Skeletal muscle cell (primary cell): ENCODE measurements at regions not wholly inside any gene's neighbourhood (a gene's known extent, or its start where the extent isn't known, plus 50 kb on each side); places are given as distances from the start of the nearest gene placed in this dataset.
"Not testable (repeated sequence)": the region's sequence is repeated elsewhere in the genome, so short reads cannot be mapped to it uniquely, and the experiment has no call there.

ENCODE experiments used
- DNase-seq: peaks from one replicate; pipeline ENCODE4 v3.0.0-alpha.2; 2010; ENCODE audit warnings: low read depth
- H3K4me3 ChIP-seq: 2 replicates; pipeline ENCODE4 v1.5.1; 2011; ENCODE audit warnings: low read depth, mild to moderate bottlenecking, control low read depth, low read length, moderate library complexity

DNA sequence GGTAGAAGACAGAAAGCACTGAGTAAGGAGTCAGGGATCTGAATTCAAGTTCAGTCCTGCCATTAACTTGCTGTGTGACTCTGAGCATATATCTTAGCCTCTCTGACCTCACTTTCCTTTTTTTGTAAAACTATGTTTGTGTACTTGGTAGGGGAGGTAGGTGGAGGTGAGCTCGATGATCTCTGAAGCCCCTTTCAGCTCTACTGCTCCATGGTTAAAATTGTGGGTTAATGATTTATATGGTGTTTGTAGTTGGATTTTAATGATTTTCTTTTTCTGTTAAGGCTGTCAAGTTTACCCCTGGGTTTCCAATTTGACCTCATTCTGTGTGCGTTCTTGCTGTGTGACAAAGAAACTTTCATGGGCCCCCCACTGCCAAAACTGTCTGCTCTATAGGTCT, 124.1 kb downstream of the CD164 start:
- DNase-seq = no peak
- H3K4me3 ChIP-seq = no peak overlapping the region

DNA sequence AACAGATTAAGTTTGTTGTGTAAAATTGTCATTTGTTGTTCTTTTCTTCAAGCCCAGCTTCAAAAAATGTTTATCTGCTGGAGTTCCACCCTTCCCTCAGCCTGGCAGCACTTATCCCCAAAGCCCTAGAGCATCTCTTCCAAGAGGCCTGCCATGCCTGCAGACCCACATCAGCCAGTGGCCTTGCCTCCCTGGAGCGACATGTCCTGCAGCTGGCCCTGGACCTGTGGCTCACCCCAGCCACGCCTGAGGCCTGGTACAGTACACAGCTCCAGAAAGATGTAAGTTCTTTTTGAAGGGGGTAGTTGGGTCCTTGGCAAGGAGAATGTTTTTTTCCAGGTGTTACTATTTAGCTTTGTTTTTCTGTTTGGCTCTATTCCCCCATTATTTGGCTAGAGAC, 124.8 kb downstream of the CD164 start:
- no peak for DNase-seq
- H3K4me3 ChIP-seq = no peak overlapping the region

DNA sequence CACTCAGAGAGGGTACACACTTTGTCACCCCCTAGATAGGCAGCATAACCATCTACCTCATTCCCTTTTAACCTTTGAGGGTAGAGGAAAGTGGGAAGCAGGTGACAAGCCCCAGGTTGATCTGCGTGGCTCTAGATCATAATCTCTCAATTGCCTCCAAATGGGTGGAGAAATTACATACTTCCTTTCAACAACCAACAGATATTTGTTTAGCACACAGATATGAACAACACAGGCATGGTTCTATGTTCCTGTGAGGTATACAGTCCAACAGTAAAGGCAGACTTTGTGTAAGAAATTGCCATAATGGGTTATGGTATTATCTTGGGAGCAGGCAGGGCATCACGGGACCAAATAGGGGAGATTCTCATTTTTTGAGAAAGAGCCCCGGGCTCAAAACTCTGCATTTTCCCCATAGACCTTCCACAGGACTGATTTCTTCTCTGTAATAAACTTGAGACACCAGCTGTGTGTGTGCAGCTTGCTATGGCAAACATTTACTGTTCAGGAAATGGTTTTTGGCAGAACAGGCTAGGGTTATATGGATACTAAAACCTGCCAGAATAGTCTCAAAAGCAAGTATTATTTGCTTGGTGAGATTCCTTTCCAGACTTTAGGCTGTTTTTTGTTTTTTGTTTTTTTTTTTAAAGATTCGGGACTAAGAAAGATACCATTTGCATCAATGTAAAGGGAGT, 126.2 kb downstream of the CD164 start:
- DNase-seq = no peak
- H3K4me3 ChIP-seq = no peak overlapping the region

DNA sequence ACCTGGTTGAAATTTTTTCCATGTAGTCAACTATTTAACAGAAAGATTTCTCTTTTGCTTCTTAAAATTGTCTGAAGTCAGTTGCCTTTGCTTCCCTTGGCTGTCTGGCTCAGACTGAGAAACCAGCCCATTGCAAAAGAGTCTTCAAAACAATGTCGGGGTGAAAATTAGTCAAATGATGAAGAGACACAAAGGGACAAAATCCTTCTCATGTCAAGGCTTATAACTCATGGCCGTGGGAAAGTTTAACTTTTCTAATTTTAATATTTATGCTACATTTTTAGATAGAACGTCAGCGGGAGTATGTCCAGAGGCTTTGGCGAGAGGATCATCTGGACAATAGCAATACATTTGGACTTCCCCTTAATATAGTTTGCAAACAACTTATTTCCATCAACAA, 127.2 kb downstream of the CD164 start:
- no peak for DNase-seq

DNA sequence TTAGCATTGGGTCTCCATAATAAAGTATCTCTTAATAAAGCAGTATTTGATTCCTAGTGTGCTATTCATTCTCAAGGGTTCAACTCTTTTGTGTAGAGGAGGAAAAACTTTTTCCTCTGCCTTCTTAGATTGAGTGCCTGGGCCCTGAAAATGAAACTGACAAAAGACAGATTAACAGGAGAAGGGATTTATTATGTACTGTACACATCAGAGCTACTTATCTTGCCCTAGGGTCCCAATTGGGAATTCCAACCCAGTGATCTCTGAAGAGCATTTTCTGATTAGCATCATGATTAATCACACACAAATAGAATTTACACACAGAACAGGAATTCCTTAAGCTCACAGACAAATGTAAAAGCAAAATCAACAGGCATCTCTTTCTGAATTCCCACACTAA, 128.9 kb downstream of the CD164 start:
- H3K4me3 ChIP-seq = no peak overlapping the region
- no peak for DNase-seq

More for the DNA sequence above, 127.2 kb downstream of the CD164 start:
- H3K4me3 ChIP-seq = no peak overlapping the region

DNA sequence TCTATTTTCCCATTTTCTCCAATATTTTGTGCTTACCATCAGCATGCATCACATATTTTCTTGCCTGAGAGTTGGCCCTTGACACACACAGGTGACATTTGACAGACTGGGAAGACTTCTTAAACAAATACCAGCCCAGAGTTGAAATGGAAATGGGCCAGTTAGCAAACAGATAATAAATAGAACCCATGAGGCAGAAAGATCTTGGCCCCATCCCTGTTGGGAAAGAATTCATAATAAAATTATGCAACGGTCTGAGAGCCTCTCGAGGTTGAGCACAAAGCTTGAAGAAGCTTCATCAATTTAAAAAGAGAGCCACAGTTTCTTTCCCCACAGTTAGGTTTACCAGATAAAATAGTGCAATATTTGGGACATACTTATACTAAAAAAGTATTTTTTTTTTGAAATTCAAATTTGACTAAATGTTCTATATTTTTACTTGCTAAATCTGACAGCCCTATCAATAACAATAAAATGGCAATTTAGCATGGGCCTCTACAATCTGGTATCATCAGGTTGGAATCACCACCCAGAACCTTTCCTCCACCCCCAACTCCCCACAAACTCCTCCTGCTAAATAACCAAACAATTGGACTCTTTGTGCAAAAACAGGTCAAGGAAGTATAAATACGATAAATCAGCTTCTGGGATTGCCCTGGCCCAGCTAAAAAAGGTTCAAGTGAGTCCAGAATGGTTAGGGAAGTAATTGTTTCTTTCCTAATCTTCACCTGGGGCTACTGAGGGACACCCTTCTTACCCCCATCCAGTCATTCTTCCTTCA, 129.8 kb downstream of the CD164 start:
- DNase-seq = no peak
- H3K4me3 ChIP-seq = no peak overlapping the region

DNA sequence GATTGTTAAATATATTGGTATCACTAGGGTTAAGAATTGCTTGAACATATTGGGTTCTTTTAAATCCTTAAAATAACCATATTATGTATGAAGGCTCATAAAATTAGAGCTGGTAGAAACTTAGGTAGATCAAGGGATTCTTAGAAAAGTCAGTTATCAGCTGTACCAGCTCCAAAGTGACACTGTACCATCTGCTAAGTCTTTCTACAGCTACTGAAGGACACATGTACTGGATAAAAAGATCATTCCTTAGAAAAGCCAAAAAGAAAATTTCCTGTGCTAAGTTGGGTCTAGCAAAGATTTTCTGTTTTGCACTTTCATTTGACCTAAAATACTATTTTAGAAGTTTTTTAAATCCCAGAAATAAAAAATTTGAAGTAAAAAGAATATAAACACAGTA, 130.4 kb downstream of the CD164 start:
- DNase-seq = no peak
- no peak overlapping the region for H3K4me3 ChIP-seq

DNA sequence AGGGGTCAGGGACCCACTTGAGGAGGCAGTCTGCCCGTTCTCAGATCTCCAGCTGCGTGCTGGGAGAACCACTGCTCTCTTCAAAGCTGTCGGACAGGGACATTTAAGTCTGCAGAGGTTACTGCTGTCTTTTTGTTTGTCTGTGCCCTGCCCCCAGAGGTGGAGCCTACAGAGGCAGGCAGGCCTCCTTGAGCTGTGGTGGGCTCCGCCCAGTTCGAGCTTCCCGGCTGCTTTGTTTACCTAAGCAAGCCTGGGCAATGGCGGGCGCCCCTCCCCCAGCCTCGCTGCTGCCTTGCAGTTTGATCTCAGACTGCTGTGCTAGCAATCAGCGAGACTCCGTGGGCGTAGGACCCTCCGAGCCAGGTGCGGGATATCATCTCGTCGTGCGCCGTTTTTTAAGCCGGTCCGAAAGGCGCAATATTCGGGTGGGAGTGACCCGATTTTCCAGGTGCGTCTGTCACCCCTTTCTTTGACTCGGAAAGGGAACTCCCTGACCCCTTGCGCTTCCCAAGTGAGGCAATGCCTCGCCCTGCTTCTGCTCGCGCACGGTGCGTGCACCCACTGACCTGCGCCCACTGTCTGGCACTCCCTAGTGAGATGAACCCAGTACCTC, 131.6 kb downstream of the CD164 start:
- H3K4me3 ChIP-seq, DNase-seq: not testable (repeated sequence)

DNA sequence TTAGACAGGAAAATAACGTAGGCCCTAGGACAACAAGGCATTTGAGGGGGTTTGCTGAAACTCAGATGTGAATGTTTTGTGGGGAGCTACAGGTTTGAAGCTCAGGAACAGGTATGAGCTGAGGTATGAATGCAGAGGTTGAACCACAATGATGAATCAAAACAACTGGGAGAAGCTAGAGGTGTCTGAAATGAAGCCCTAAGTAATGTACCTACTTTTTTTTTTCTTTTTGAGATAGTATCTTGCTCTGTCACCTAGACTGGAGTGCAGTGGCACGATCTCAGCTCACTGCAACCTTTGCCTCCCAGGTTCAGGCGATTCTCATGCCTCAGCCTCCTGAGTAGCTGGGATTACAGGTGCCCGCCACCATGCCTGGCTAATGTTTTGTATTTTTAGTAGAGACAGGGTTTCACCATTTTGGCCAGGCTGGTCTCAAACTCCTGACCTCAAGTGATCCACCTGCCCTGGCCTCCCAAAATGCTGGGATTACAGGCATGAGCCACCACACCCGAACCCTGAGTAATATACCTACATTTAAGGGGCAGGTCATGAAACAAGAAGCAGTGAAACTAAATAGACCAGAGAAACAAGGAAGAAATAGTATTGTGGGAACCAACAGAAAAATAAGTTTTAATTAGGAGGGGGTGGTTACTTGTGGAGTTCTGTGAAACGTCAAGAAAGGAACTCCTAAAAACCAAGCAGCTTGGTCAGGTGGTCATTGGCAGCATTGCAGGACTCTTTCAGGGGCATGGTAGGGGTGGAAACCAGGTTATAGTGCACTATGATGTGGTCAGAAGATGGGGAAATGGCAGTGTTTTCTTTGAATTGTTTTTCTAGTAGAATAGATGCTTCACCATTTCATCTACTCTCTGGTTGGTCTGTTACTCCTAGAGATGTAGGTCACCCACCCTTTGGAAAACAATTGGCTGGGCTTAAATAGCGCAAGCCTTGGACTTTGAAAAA, 138.1 kb downstream of the CD164 start:
- no peak for DNase-seq
- H3K4me3 ChIP-seq = no peak overlapping the region

DNA sequence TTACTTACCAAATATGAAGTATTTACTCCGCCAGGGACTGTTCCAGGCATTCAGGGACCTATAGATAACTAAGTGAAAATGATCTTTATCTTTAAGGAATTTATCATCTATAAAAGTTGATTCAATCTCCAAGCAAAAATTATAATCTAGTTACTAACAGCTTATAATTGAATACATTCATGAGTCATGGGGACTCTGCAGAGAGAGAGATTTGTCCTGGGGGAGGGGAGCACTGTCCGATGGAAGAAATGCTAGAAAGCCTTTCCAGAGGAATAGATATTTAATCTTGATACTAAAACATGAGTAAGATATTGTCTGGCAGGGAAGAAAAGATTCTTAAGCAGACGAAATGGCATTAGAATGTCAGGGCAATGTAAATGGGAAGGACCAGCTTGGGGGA, 139.3 kb downstream of the CD164 start:
- DNase-seq = no peak
- H3K4me3 ChIP-seq = no peak overlapping the region

DNA sequence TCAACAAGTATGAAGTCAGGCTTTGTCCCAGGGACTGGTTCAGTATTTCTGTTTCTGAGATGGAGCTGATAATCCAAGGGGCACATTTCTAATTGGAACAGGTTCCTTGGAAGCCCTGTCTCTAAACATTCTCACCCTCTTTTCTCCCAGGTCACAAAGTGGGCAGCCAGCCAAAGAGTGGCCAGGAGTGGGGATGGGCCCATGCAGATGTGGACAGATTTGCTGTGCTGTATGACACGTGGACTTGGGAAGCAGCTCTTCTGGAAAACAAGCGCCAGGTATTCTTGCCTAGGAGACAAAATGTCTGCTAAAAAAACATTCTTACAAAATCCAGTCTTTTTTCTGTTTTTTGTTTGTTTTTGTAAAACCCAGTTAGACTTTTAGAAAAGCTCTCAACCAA, 140.2 kb downstream of the CD164 start:
- no peak overlapping the region for H3K4me3 ChIP-seq
- no peak for DNase-seq

DNA sequence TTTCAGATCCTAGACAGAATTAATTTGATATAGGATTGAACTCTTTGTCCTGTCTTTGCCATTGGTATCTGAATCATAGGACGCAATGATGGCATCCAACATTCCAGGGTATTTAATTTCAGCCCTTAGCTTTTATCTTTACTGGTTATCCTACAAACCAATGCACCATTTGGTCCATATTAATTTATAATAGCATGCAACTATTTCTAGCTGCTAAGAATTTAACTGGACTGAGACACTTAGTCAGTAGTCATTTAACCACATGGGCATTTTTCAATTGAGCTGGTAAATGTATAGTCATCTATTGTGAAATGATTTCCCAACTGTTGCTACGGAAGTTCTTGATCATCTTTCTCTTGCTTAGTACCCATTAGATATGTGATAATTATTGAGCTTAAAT, 141.1 kb downstream of the CD164 start:
- DNase-seq = no peak
- no peak overlapping the region for H3K4me3 ChIP-seq

DNA sequence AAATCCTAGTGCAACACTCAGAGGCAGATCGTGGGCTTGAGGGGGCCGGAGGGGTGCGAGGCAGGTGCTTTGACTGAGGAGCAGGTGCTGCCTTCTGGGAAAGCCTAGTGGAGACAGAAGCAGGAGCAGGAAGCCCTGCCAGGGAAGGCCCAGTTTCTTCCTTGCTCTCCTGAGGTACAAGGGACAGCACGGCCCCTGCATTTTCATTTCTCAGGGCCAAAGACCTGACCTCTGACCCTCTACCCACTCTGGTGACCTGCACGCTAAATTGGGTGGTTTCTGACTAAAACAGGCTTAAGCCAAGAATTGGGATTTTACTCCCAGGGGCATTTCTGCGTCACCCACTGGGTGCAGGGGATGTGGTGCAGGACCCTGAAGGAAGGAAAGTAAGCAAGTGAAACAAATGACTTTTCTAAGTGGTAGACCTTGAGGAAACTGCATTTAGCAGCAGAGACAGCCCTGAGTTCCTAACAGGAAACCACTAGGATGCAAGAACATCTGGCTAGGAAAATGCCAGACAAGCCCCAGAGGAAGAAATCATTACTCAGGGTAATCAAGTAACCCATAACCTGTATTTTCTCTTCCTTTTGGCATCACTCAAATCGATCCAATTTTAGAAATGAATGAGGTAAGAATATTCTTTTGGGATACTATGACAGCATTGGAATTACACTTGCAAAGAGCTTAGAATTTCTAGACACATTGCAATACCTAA, 141.7 kb downstream of the CD164 start:
- no peak for DNase-seq

DNA sequence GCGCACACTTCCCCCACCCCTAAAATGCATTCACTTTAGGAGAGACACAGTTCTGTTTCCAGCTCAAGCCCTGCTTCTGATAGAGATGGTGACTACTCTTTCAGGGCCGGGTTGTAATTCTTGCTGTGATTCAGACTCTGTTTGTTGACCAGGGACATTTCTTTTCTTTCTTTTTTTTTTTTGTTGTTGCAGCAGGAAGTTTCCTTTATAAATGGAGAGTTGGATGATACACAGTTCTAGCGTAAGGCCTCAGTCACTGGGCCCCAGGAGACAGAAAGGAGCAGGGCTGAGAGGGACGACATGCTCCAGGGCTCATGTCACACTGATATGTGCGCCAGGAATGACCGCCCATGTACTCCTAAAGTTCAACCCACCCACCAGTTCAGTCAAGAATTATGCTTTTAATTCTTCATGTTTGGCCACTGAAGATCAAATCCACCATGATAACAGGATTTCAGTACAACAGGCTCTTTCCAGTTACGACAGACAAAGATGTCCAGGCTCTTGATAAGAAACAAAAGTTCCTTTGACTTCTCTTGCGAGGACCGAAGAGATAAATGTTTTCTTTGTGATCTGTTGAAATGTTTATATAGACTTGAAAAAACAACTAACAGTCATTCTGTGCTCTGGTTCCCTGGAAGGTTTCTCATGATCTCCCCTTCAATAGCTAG, 142.5 kb downstream of the CD164 start:
- H3K4me3 ChIP-seq = no peak overlapping the region
- DNase-seq = no peak

More for the DNA sequence above, 141.7 kb downstream of the CD164 start:
- H3K4me3 ChIP-seq = no peak overlapping the region

DNA sequence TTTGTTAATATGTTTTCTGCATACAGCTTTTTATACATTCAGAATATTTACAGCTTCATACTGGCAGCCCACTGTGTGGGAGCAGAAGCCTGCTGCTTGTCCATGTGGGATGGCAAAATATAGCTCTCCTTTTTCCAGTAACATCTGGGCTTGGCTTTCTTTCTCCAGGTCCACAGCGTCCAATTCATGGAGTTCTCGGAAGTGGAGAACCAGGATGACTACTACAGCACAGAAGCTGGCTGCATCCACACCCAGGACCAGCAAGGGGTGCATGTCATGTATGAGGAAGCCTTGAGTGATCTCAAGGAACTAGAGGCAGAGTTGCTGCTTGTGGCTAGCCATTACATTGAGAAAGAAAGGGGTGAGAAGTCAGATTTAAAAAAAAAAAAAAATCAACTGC, 143.1 kb downstream of the CD164 start:
- no peak overlapping the region for H3K4me3 ChIP-seq
- no peak for DNase-seq

DNA sequence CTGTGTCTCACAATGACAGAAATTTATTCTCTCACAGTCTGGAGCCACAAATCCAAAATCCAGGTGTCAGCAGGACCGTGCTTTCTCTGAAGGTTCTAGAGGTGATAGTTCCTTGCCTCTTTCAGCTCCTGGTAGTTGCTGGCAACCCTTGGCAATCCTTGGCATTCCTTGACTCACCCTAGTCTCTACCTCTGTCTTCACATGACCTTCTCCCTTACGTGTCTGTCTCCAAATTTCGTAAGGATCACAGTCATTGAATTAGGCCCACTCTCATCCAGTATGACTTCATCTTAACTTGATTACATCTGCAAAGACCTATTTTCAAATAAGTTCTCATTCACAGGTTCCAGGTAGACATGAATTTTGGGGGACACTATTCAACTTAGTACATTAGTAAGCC, 143.1 kb downstream of the CEP57L1 start:
- no peak overlapping the region for H3K4me3 ChIP-seq
- no peak for DNase-seq

DNA sequence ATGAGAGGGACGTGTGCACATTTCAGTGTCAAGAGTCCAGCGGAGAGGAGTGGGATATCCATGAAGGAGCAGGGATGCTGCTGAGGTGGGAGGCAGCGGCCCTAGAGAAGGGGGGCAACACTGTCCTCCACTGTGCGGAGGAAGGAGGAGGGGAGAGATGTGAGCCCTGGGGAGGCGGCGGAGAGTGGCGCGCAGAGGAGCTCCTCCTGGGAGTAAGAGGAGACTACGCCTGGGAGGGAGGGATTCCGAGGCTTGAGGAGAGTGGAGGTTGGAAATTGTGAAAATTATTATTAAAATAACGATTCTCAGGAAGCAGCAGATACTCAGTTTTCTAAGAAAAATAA, 142.7 kb downstream of the CEP57L1 start:
- no peak overlapping the region for H3K4me3 ChIP-seq
- DNase-seq = no peak

DNA sequence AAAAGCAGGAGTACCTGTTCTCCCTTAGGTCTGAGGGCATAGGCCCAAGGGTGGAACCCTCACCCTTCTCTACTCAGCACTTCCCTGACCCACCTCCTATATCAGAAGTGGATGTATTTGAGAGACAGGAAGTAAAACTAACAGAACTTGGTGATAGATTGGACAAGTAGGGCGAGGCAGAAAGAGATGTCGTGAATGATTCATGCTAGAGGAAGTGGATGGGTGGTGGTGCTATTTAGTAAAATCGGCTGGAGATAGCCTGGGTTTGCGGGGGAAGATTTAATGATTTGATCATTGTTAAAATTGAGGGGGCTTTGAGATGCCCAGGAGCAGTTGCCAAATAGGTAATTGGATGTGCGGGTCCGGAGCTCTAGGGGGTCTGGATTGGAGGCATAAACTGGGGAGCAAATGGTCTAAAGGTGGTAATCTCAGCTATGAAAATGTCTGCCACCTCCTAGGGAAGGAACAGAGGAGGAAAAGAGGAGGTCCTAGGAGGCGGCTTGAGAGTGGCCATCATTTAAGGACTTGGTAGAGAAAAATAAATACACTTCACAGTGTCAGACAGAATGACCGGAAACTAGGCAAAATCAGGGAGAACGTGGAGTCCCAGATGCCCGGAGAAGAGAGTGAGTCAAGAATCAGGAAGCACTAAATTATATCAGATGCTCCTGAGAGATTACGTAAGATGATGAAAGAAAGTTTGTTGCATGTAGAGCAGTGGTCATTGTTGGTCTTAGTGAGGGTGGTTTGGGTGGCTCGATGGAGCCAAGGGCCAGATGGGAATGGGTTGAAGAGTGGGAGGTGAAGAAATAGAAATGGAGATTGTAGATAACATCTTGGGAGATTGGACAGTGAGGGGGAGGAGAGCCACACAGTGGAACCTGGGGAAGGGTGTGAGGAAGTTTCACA, 142.0 kb downstream of the CEP57L1 start:
- H3K4me3 ChIP-seq = no peak overlapping the region
- no peak for DNase-seq
